HepG2 (cell line): ENCODE measurements at regions not wholly inside any gene's neighbourhood (a gene's known extent, or its start where the extent isn't known, plus 50 kb on each side); places are given as distances from the start of the nearest gene placed in this dataset.

ENCODE experiments used
- ATAC-seq: fragments of 200-7000 bp; cut with Tn5 transposase; 3 replicates; pipeline ENCODE4 v1.9.1; 2020; ENCODE audit warnings: mild to moderate bottlenecking, moderate library complexity
- BruUV-seq: library from RNA; stranded (reverse); fragments of 400-500 nt; replicated peaks from 2 replicates; lab custom pipeline; 2021; lab: Mats Ljungman, UMichigan
- CTCF ChIA-PET: fragments of 300-600 bp; formaldehyde crosslinking; extraction: SDS; loops from one replicate; lab custom pipeline; 2021; ENCODE audit warnings: low total read pairs, inconsistent platforms, low intra/inter-chr PET ratio; lab: Yijun Ruan, JAX
- POLR2A ChIA-PET: fragments of 350-600 bp; sonication (Branson Sonifier 250); formaldehyde crosslinking; loops from one replicate; lab custom pipeline; 2020; ENCODE audit warnings: antibody characterized with exemption, inconsistent platforms; lab: Yijun Ruan, JAX
- DNase-seq: peaks from one replicate; pipeline ENCODE4 v3.0.0-alpha.2; 2015; ENCODE audit warnings: low spot score
- FAIRE-seq: peaks from 3 replicates; lab custom pipeline; 2011; peaks lifted over from hg19 to GRCh38; lab: Jason Lieb, UNC
- H2AFZ ChIP-seq: one replicate; pipeline ENCODE4 v1.6.1; 2011; ENCODE audit warnings: low read length, inconsistent platforms
- H3K27ac ChIP-seq: fragments of 300-600 bp; 3 replicates; pipeline ENCODE4 v1.8.0; 2011; ENCODE audit warnings: mixed run types, mild to moderate bottlenecking, mixed read lengths, low read length, inconsistent platforms; ENCODE audit not compliant: insufficient read depth; ENCODE audit errors: extremely low read length
- H3K27me3 ChIP-seq, 2 experiments: fragments of 200-600 bp in 1 of 2; 2 replicates in 1 of 2; 3 replicates in 1 of 2; pipeline versions ENCODE4 v1.6.0 to v1.8.0; 2011; ENCODE audit warnings: low read length in 2 of 2, mild to moderate bottlenecking in 2 of 2, moderate library complexity in 2 of 2, inconsistent platforms in 1 of 2; ENCODE audit not compliant: insufficient read depth in 2 of 2, control insufficient read depth in 1 of 2
- H3K36me3 ChIP-seq, 2 experiments: fragments of 200-600 bp in 1 of 2; replicated peaks in 1 of 2; 2 replicates in 1 of 2; 3 replicates in 1 of 2; pipeline versions ENCODE4 v1.5.1 to v1.8.0; 2011; ENCODE audit warnings: low read length in 2 of 2, inconsistent platforms in 1 of 2; ENCODE audit not compliant: insufficient read depth in 2 of 2, control insufficient read depth in 1 of 2
- H3K4me1 ChIP-seq: 2 replicates; pipeline ENCODE4 v1.5.1; 2012; ENCODE audit warnings: low read length, inconsistent platforms; ENCODE audit not compliant: insufficient read depth
- H3K4me2 ChIP-seq: 2 replicates; pipeline ENCODE4 v1.6.0; 2011; ENCODE audit warnings: low read depth, low read length, inconsistent platforms
- H3K4me3 ChIP-seq, 3 experiments: fragments of 200-600 bp in 1 of 3; sonication (generic), shearing (Covaris generic) in 1 of 3; replicated peaks in 1 of 3; 2 replicates each; pipeline ENCODE4 v1.5.1; 2011 to 2016; ENCODE audit warnings: low read length in 3 of 3, inconsistent platforms in 2 of 3, low read depth in 2 of 3, mild to moderate bottlenecking in 2 of 3, control low read depth in 1 of 3, mixed read lengths in 1 of 3; ENCODE audit not compliant: insufficient read depth in 1 of 3
- H3K79me2 ChIP-seq: one replicate; pipeline ENCODE4 v1.6.1; 2011; ENCODE audit warnings: low read length, inconsistent platforms; ENCODE audit not compliant: insufficient read depth
- H3K9ac ChIP-seq: 2 replicates; pipeline ENCODE4 v1.6.0; 2011; ENCODE audit warnings: mild to moderate bottlenecking, low read depth, low read length, inconsistent platforms; ENCODE audit not compliant: insufficient read depth
- H3K9me3 ChIP-seq: 2 replicates; pipeline ENCODE4 v1.5.1; 2012; ENCODE audit warnings: mild to moderate bottlenecking, low read length
- H4K20me1 ChIP-seq: 2 replicates; pipeline ENCODE4 v1.6.0; 2011; ENCODE audit warnings: inconsistent platforms, mild to moderate bottlenecking, low read length, moderate library complexity; ENCODE audit not compliant: insufficient read depth
- DZIP1 ChIP-seq: sonication (generic); formaldehyde crosslinking; IDR thresholded peaks from 2 replicates; pipeline ENCODE4 v1.5.0; 2020; ENCODE audit warnings: mild to moderate bottlenecking, missing genetic modification reagents
- HES4 ChIP-seq: sonication (generic); formaldehyde crosslinking; IDR thresholded peaks from 2 replicates; pipeline ENCODE4 v1.9.0; 2021; ENCODE audit warnings: mild to moderate bottlenecking, missing genetic modification reagents, borderline replicate concordance
- MED1 ChIP-seq: sonication (generic); formaldehyde crosslinking; IDR thresholded peaks from 2 replicates; pipeline ENCODE4 v1.4.0; 2020; ENCODE audit warnings: missing genetic modification reagents
- NFIC ChIP-seq: IDR thresholded peaks from 2 replicates; pipeline ENCODE4 v1.6.1; 2012; ENCODE audit warnings: mild to moderate bottlenecking, low read length, inconsistent platforms
- NRL ChIP-seq: sonication (generic); formaldehyde crosslinking; IDR thresholded peaks from 2 replicates; pipeline ENCODE4 v1.5.0; 2020; ENCODE audit warnings: missing genetic modification reagents, mild to moderate bottlenecking, moderate library complexity, borderline replicate concordance
- RARG ChIP-seq: sonication (generic); formaldehyde crosslinking; IDR thresholded peaks from 2 replicates; pipeline ENCODE4 v1.4.0; 2020; ENCODE audit warnings: low read depth, mild to moderate bottlenecking, missing genetic modification reagents
- TIGD3 ChIP-seq: sonication (generic); formaldehyde crosslinking; IDR thresholded peaks from 2 replicates; pipeline ENCODE4 v1.5.1; 2020; ENCODE audit warnings: mild to moderate bottlenecking, missing genetic modification reagents, borderline replicate concordance
- WGBS: methylation state at CpG from one replicate; pipeline ENCODE4 v1.1.6; 2017; ENCODE audit warnings: low lambda C conversion rate; 5-methylcytosine and 5-hydroxymethylcytosine counted together
- in situ Hi-C: cut with HindIII; loops from 2 replicates; pipeline ENCODE4 v1.10.0; 2017; ENCODE audit warnings: low pct_unique_long_range_greater_than_20kb; ENCODE audit not compliant: extremely low pct_ligation_motif_present
- intact Hi-C: fragments of 100-400 bp; cut with micrococcal nuclease; formaldehyde crosslinking; loops from one replicate; pipeline ENCODE4 v1.10.0; 2022; ENCODE audit not compliant: unreplicated experiment
- TF ChIP-seq, protein P1 (sequence below): sonication (generic); formaldehyde crosslinking; IDR thresholded peaks from 2 replicates; pipeline ENCODE4 v1.9.0; 2021; ENCODE audit warnings: missing genetic modification reagents, borderline replicate concordance
- TF ChIP-seq, protein P2 (sequence below): sonication (generic); formaldehyde crosslinking; IDR thresholded peaks from 2 replicates; pipeline ENCODE4 v1.4.0; 2020; ENCODE audit warnings: missing genetic modification reagents
- TF ChIP-seq, protein P3 (sequence below): sonication (generic); formaldehyde crosslinking; conservative IDR thresholded peaks from 2 replicates; pipeline ENCODE4 v1.8.1; 2023; ENCODE audit warnings: missing genetic modification reagents

DNA sequence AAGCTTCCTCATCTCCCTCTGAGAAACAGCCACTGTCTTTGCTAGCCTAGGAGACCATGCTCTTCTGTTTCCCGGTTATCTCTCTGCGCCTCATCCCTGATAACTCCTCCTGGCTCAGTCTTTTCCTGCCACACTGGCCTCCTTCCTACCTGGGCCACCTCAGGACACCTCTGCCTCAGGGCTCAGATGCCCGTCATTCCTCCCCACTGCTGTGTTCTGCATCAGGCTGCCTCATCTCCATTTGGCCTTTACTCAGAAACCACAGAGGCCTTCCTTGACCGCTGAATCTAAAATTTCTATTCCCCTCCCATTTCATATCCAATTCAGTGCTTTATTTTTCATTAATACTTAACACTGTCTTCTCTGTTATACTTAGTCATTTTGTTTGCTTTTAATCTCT, 311.0 kb upstream of the RGS6 start:
- Histone ChIP-seq H3K4me1 (peaks cover 15% of the 10 kb centered on the region), H3K4me3 (no peak overlapping the region), H3K79me2 (no peaks in the 10 kb centered on the region), H2AFZ (no peak overlapping the region), H3K36me3 (no peaks in the 10 kb centered on the region), H3K9me3 (no peaks in the 10 kb centered on the region), H4K20me1 (no peaks in the 10 kb centered on the region), H3K27me3 (no peaks in the 10 kb centered on the region), H3K27ac (no peak overlapping the region), H3K4me2 (no peak overlapping the region), H3K9ac (no peak overlapping the region)
- DNase-seq (no peak), FAIRE-seq (no peak), ATAC-seq (no peak)
- ChIA-PET POLR2A (no interaction called here), CTCF (no interaction called here)
- intact Hi-C loops: no loop called here
- in situ Hi-C loops: no loop called here
- 98% methylated on average over 4 of the region's 4 CpGs for WGBS
- TF ChIP-seq MED1 (no peak), RARG (CRISPR knock-in tag) (no peak), DZIP1 (CRISPR knock-in tag) (no peak), NFIC (no peak), TIGD3 (CRISPR knock-in tag) (no peak), NRL (CRISPR knock-in tag) (no peak), HES4 (CRISPR knock-in tag) (no peak)
- TF ChIP-seq, protein P1, sequence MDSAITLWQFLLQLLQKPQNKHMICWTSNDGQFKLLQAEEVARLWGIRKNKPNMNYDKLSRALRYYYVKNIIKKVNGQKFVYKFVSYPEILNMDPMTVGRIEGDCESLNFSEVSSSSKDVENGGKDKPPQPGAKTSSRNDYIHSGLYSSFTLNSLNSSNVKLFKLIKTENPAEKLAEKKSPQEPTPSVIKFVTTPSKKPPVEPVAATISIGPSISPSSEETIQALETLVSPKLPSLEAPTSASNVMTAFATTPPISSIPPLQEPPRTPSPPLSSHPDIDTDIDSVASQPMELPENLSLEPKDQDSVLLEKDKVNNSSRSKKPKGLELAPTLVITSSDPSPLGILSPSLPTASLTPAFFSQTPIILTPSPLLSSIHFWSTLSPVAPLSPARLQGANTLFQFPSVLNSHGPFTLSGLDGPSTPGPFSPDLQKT: no peak
- TF ChIP-seq, protein P2, sequence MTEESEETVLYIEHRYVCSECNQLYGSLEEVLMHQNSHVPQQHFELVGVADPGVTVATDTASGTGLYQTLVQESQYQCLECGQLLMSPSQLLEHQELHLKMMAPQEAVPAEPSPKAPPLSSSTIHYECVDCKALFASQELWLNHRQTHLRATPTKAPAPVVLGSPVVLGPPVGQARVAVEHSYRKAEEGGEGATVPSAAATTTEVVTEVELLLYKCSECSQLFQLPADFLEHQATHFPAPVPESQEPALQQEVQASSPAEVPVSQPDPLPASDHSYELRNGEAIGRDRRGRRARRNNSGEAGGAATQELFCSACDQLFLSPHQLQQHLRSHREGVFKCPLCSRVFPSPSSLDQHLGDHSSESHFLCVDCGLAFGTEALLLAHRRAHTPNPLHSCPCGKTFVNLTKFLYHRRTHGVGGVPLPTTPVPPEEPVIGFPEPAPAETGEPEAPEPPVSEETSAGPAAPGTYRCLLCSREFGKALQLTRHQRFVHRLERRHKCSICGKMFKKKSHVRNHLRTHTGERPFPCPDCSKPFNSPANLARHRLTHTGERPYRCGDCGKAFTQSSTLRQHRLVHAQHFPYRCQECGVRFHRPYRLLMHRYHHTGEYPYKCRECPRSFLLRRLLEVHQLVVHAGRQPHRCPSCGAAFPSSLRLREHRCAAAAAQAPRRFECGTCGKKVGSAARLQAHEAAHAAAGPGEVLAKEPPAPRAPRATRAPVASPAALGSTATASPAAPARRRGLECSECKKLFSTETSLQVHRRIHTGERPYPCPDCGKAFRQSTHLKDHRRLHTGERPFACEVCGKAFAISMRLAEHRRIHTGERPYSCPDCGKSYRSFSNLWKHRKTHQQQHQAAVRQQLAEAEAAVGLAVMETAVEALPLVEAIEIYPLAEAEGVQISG (CRISPR knock-in tag): no peak
- TF ChIP-seq, protein P3, sequence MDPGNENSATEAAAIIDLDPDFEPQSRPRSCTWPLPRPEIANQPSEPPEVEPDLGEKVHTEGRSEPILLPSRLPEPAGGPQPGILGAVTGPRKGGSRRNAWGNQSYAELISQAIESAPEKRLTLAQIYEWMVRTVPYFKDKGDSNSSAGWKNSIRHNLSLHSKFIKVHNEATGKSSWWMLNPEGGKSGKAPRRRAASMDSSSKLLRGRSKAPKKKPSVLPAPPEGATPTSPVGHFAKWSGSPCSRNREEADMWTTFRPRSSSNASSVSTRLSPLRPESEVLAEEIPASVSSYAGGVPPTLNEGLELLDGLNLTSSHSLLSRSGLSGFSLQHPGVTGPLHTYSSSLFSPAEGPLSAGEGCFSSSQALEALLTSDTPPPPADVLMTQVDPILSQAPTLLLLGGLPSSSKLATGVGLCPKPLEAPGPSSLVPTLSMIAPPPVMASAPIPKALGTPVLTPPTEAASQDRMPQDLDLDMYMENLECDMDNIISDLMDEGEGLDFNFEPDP: no peak
- BruUV-seq: no TSS peak
